ENCODE measurements at regions not wholly inside any gene's neighbourhood (a gene's known extent, or its start where the extent isn't known, plus 50 kb on each side); places are given as distances from the start of the nearest gene placed in this dataset.

DNA sequence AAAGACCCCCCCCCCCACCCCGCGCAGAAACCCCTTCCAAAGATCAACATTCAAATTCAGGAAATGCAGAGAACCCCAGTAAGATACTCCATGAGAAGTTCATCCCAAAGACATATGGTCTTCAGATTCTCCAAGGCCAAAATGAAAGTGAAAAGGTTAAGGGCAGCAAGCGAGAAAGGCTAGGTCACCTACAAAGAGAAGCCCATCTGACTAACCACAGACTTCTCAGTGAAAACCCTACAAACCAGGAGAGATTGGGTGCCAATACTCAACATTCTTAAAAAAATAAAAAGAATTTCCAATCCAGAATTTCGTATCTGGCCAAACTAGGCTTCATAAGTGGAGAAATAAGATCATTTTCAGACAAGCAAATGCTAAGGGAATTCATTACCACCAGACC, 175.2 kb downstream of the RND3 start:
- no peak for DNase-seq (ENCODE audit: low spot score)

DNA sequence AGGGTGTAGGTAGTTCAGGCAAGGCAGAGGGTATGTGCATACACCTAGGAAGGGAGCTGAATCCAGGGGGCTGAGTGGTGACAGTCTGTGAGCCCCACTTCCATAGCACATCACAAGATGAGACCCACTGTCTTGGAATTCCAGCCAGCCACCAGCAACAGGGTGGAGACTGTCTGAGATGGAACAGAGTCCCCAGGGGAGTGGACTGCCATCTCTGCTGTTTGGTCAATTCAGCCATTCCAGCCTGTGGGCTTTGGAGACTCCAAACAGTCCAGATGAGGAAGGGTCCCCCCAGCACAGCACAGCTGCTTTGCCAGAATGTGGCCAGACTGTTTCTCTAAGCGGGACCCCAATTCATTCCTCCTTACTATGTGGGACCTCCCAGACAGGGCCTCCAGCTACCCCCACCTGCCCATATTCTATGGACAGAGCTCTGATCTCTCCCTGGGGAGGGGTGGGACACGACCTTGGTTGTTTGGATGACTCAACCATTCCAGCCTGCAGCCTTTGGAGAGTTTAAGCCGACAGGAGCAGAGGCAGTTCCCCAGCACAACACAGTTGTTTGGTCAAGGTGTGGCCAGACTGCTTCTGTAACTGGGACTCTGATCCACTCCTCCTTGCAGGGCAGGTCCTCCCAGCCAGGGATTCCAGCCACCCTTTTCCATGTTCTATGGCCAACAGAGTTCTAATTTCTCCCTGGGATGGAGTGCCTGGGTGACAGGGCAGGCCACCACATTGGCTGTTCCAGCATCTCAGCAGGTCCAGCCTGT, 178.0 kb downstream of the RND3 start:
- no peak for DNase-seq (ENCODE audit: low spot score)

DNA sequence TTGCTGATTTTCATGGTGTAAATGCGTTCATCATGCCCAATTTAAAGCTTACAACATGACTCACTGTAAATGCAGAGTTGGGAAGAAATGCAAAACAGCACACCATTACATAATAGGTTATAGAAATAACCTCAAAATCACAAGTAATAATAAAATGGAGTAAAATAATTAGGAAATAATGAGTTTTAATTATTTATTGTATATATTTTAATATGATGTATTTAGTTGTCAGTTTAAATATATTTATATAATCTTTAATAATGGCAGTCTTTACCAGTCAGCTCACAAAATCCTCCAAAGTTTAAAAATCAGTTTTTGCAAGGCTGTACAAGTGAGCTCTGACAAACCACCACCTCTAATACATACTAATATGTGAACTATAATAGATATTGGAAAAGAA, 180.2 kb downstream of the RND3 start:
- no peak for DNase-seq (ENCODE audit: low spot score)

DNA sequence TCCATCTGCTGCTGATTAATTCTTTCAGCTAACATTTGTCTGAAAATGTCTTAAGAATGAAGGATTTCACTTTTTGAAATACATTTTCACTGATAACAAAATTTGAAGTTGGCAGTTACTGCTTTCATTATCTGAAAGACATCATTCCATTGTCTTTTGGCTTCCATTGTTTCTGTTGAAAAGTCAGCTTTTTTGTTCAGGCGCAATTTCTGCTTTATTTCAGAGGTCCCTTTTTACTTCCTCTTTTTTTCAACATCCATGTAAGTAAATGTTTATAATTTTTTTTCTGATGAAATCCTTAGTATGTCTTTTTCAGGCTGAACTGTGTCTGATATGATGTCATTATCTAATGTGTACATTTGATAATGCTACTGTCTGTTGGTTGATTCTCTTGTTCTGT, 184.2 kb downstream of the RND3 start:
- no peak for DNase-seq (ENCODE audit: low spot score)

DNA sequence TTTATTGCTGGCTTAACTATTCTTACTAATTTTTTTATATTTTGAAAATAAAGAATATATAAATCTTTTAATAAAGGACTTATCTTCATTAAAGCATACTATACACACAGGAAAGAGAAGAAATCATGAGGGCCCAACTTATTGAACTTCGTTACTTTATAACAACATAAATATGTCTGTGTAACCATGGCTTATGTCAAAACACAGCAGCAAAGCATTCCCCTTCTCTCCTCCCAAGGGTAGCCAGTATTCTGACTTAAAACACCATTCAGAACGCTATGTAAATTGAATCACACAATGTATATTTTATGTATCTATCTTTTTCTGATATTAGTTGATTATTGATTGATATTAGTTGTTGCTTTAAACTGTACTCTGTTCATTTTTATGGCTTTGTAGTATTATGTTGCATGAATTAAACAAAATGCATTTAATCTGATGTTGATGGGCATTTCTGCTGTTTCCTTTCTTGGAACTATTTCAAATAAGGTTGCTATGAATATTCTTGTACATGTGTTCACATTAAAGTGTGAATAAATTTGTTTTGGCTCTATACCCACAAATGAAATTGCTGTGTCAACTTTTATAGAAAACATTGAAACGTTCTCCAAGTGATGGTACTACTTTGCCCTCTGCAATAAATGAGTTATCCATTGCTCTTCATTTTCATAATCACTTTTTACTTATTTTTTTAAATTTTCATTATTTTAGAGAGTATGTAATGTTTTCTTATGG, 188.7 kb downstream of the RND3 start:
- no peak for DNase-seq (ENCODE audit: low spot score)

DNA sequence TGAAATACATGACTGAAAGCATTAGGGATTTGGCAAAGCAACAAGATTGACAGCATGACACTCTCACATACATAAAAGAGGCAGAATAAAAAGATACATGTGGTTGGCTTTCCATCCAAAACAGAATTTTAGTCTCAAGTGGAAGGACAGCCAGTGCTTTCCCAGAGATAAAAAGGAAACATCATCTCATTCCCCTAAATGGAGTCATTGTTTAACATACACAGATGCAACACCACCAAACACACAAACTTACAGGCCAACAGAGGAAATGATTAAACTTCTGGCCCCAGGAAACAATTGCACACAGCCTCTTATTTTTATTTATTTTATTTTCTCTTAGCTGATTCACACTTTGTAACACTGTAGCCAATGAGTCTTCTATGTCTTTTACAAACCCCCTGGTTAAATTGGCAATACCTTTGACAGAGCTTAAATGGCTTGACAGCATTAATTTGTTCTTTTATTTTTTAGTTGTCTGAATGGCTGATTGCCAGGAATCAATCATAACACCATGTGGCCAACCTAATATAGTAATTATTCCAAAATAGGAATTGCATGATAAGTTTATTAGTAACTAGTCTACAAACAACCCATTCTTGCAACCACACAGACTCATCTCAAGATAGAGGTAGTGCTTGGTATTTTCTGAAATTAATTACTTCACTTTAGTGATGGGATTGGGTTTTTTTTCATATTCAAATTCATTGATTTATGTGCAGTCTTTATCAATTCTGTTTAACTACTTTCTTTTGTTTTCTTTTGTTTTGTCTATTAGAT, 190.5 kb downstream of the RND3 start:
- no peak for DNase-seq (ENCODE audit: low spot score)

DNA sequence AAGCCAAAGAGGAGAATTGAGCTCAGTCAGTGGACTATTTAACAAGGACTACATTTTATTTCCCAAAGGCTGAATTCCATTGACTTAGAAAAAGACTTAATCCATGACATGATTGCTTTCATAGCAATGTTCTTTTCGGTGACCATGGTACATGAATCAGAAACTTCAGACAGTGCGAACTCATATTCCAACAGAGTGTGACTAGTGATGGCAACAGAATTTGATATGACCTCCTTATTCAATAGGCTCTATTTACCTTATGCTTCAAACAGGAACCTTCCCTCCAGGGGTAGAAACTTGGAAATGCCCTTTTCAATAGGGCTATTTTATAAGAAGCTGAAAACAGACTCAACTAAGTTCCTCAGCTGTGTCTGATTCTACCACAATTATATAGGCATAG, 191.9 kb downstream of the RND3 start:
- DNase-seq (ENCODE audit: low spot score): no peak

DNA sequence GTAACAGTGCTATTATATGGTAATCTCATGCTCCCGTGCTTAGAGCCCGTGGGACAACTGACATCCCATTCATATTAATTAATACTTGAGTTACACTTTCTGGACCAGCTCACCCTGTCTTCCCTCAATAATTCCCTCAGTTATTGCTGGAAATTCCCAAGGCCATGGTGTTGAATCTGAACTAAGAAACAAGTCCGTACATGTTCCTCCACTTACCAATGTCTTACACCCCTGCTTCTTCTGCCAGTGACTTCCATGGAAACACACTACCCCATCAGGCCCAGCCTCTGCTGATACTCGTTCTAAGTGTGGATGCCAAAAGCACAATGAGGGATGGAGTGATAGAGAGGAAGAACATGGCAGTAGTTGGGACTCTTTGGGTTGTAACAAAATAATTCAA, 193.7 kb downstream of the RND3 start:
- DNase-seq (ENCODE audit: low spot score): no peak

DNA sequence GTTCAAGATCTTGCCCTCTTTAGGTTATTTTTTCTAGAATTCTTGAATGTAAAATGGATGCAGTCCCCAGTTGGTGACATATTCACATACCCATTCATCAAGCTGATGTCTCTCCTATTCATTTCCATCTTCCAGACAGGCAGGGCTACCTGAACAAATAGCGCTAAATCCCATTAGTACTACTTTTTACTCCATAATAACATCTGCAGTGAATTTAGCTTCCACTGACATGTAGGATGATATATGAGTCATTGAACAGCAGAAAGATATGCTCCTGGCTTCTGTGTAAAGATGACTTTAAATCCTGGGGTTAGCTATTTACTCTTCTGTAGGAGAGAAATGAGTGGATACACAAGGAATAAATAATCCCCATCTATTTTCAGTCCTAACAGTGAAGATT, 194.7 kb downstream of the RND3 start:
- DNase-seq (ENCODE audit: low spot score): no peak

DNA sequence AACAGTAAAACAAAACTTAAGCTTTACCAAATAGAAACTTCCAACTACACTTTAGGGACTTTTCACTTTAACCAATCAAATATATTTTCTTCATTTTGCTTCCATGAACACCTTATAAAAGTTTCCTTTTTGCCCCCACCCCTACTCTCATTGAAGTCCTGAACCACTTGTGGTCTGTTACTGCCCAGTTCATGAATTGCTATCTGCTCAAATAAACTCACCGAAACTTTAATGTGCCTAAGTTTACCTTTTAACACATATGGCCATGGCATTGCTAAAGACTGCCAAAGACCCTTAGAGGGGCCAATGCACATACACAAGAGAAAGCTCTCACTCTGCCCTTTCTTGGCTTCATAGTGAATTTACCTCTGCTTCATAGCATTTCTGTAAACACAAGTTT, 195.3 kb downstream of the RND3 start:
- no peak for DNase-seq (ENCODE audit: low spot score)

DNA sequence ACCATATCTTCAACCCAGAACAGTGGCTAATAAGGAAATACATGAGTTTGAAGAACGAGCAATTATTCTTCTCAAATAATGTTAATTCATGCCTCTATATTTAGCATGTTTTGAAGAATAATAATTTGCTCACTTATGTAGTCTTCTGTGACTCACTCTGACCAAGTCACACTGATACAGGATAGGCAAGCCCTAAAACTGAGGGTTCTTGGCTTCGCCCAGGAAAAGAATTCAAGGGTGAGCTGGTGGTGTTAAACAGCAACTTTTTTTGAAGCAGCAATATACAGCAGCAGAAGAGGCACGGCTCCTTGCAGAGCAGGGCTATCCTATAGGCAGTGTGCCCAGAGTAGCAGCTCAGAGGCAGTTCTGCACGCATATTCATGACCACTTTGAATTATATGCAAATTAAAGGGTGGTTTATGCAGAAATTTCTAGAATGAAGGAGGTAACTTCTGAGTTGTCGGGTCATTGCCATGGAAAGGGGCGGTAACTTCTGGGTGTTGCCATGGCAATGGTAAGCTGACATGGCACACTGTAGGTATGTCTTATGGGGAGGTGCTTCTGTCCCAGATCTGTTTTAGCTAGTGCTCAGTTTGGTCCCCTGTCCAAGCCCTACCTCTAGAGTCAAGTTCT, 200.6 kb downstream of the RND3 start:
- DNase-seq (ENCODE audit: low spot score): no peak

DNA sequence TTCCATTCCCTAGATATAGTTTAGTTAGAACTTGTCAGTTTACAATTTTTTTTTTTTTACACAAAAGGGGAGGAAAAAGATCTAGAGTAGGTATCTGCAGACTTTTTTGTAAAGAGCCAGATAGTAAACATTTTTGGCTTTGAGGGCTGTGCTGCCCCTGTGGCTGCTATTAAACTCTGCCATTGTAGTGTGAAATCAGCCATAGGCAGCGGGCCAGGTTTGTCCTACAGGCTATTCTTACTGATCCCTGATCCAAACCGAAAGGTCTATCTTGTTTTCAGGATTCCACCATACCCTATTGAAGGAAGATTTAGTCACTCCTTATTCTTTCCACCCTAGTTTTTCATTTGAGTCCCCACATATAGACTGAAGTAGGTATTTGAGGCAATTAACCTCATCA, 203.4 kb downstream of the RND3 start:
- DNase-seq (ENCODE audit: low spot score): no peak

DNA sequence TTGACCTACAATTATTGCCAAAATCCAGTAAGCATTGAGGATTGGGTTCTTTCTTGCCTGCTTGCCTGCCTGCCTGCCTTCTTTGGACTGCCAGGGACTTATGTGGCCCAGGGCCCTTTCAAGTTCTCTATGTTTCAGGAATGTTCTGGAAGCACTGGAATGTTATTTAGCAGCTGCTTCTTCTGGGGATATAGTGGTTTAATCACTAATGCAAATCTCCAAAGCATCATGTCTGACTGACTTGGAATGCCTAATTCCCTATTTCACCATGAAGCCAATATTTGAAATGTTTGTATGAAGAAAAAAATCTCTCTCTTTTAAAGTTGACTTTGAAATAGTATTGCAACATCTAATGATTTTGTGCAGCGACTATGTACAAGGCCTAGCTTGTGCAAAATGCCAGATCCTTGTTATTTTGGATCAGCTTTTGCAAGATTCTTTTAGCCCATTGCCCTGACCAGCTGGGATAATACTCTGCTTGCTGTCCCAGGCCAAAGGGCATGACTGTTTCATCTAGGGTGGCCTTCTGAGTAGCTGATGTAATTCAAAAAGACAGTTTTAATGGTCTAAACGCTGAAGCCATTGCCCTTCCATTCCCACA, 204.6 kb downstream of the RND3 start:
- no peak for DNase-seq (ENCODE audit: low spot score)

DNA sequence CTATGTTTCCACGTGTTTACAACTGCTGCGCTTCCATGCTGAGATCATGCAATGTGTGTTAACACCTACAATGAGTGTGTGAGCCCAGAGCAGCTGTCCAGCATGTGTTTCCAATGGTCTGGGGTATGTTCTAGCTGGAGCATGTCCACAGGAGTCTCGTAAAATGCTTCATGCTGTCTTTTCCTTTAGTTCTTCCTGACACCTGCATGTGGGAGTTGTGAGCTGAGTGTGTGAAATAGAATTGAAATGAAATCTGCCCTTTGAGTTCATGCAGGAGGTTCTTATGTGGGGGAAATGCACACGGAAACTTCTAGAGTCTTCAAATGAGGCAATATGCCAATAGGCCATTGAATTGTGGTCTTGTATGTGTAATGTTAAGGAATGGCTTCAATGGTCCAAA, 205.1 kb downstream of the RND3 start:
- no peak for DNase-seq (ENCODE audit: low spot score)

DNA sequence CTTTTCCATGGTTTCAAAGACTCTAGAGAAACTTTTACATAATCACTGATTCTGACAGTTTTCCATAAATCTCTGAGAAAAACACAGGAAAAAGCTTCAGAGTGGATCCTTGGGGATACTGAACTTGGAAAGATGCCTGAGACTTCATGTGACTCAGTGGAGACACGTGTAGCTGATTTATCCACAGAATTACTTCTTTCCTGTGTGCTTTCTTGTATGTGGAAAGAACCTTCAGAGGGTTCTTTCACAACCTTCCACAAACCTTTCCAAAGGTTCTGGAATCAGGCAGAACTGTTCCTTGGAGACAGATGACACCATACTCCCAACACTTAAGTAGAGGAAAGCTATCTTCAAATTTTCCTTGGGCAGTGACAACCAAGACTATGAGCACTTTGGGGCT, 207.2 kb downstream of the RND3 start:
- DNase-seq (ENCODE audit: low spot score): no peak

DNA sequence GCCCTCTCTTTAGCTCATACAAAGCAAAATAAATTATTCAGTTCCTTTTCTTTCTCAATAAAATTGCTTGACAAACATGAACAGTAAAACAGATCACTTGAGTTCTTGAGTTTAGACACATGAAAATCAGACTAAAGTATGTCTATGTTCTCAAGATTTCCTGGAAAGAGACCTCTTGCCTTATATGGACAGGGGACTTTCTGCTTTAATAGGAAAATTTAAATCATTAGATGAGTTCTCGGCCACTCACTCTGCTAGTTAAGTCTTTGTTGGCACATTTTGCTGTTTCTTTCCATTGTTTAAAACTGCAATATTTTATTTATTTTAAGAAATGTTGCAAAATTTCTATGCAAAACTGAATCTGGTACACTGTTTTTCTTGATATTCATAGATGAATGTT, 207.8 kb downstream of the RND3 start:
- DNase-seq (ENCODE audit: low spot score): no peak

DNA sequence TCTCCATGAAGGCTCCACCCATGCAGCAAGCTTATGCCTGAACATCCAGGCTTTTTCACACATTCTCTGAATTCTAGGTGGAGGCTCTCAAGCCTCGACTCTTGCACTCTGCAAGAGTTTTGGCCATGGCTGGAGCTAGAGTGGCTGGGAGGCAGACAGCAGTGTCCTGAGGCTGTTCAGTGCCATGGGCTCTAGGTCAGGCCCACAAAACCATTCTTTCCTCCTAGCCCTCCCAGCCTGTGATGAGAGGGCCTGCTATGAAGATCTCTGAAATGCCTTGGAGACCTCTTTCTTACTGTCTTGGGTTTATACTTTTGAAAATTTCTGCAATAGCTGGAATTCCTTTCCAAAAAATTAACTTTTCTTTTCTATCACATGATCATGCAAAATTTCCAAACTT, 210.7 kb downstream of the RND3 start:
- no peak for DNase-seq (ENCODE audit: low spot score)

DNA sequence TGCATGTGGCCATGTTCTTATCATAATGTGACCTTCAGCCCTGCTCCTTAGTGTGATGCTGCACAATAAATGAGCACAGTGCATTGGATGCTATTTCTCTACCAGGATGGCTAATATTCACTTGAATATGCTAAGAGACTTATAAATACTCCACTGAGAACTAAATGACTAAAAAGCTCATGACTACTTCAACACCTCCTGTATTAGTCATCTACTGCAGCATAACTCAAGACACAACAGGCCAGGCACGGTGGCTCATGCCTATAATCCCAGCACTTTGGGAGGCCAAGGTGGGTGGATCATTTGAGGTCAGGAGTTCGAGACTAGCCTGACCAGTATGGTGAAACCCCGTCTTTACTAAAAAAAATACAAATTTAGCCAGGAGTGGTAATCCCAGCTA, 213.4 kb downstream of the RND3 start:
- no peak for DNase-seq (ENCODE audit: low spot score)

DNA sequence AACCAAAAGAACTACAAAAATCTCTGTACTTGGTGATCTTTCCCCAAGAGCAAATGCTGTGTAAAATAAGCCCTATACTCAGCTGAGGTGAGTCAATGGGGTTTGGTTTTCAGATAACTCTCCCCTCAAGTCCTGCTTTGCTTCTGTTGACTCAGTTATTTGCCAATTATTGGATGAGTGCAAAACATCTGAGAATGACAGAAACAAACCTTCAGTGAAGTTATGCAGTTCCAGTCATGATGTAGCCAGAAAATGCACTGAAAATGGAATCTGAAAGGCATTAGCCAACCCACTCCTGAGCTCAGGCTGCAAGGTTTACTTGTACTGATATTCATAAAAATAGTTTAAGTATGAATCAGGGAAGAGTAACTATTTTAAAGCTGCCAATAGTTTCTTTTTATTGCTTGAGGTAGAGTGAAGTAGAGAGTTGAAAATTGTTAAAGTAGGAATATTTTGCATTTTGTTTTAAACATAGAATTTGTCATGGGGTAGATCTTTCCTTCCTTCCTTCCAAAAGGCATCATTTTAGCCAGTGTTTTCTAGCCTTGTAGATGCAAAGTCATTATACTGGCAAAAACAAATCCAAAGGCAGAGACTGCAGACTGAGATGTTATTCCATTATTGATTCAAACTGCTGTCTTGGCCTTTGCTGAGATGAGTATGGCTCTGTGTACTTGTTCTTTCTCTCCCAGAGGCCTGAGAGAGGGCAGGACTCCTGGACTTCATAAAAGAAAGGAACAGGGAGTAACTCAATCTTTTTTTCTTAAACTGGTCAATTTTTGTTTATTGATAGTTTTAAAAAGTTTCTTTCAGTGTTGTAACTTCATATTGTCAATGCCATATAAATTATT, 215.3 kb downstream of the RND3 start:
- no peak for DNase-seq (ENCODE audit: low spot score)

DNA sequence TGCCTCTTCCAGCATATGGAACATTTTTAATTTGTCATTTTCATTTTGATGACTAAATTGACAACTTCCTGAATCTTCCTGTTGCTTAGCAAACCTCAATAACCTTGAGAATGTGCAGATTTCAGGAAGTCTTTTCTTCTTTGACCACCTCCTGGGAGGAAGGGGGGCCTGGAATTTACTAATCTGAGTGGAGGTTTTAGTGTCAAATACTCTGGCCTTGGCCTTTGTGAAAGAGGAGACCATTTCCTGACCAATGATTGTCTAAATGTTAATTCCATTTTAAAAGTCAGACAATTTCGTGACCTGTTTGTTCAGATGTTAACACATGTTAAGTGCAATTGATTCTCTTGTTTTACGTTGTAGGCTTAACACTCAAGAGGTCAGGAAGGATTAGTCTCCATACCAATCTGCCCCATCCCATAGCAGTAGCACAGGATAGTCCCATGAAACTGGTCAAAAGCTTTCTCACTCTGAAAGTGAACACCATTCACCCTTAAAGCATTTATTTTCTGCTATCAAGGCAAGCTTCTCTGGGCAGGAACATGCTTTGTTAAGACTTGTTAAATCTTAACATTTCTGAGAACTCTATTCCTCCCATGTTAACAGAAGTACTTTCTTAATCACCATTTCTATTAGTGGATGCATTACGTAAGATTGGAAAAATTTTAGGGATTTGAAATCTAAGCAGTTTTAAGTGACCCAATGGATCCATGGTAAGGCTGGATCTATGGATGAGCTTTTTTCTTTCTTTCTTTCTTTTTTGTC, 219.6 kb downstream of the RND3 start:
- DNase-seq (ENCODE audit: low spot score): no peak
